GM21390 (cell line): ENCODE measurements at regions not wholly inside any gene's neighbourhood (a gene's known extent, or its start where the extent isn't known, plus 50 kb on each side); places are given as distances from the start of the nearest gene placed in this dataset.

Experiments used
- ATAC-seq: cut with Tn5 transposase; IDR thresholded peaks from one replicate; pipeline ENCODE4 v1.9.1; 2021; ENCODE audit not compliant: unreplicated experiment

GRCh38 chr19:32141840-32142511, 203.4 kb upstream of the ZNF507 start:
- ATAC-seq = no peak

- no peak for ATAC-seq
Observed at GRCh38 chr19:32146664-32147063, 198.7 kb upstream of the ZNF507 start.

GRCh38 chr19:32150605-32151004, 194.8 kb upstream of the ZNF507 start:
- ATAC-seq = no peak

GRCh38 chr19:32154418-32154817, 191.0 kb upstream of the ZNF507 start:
- no peak for ATAC-seq

GRCh38 chr19:32164384-32164992, 180.9 kb upstream of the ZNF507 start:
- ATAC-seq = no peak

GRCh38 chr19:32165141-32165540, 180.3 kb upstream of the ZNF507 start:
- no peak for ATAC-seq

- ATAC-seq = no peak
Observed at GRCh38 chr19:32165750-32166149, 179.7 kb upstream of the ZNF507 start.

GRCh38 chr19:32166238-32166637, 179.2 kb upstream of the ZNF507 start:
- no peak for ATAC-seq

- ATAC-seq = no peak
Observed at GRCh38 chr19:32168111-32168510, 177.3 kb upstream of the ZNF507 start.

GRCh38 chr19:32168606-32169005, 176.8 kb upstream of the ZNF507 start:
- no peak for ATAC-seq

- no peak for ATAC-seq
Observed at GRCh38 chr19:32171719-32172151, 173.7 kb upstream of the ZNF507 start.

- ATAC-seq = no peak
Observed at GRCh38 chr19:32172566-32173160, 172.7 kb upstream of the ZNF507 start.

- ATAC-seq = no peak
Observed at GRCh38 chr19:32173836-32174235, 171.6 kb upstream of the ZNF507 start.

- ATAC-seq = no peak
Observed at GRCh38 chr19:32174386-32175113, 170.9 kb upstream of the ZNF507 start.

GRCh38 chr19:32176591-32176990, 168.8 kb upstream of the ZNF507 start:
- ATAC-seq = no peak

- no peak for ATAC-seq
Observed at GRCh38 chr19:32177686-32178085, 167.7 kb upstream of the ZNF507 start.

GRCh38 chr19:32178401-32178800, 167.0 kb upstream of the ZNF507 start:
- ATAC-seq = no peak

GRCh38 chr19:32178956-32179355, 166.5 kb upstream of the ZNF507 start:
- no peak for ATAC-seq

- ATAC-seq = no peak
Observed at GRCh38 chr19:32181216-32181920, 164.0 kb upstream of the ZNF507 start.

GRCh38 chr19:32186542-32187330, 158.7 kb upstream of the ZNF507 start:
- ATAC-seq = no peak
